ENCODE measurements at regions not wholly inside any gene's neighbourhood (a gene's known extent, or its start where the extent isn't known, plus 50 kb on each side); places are given as distances from the start of the nearest gene placed in this dataset.

DNA sequence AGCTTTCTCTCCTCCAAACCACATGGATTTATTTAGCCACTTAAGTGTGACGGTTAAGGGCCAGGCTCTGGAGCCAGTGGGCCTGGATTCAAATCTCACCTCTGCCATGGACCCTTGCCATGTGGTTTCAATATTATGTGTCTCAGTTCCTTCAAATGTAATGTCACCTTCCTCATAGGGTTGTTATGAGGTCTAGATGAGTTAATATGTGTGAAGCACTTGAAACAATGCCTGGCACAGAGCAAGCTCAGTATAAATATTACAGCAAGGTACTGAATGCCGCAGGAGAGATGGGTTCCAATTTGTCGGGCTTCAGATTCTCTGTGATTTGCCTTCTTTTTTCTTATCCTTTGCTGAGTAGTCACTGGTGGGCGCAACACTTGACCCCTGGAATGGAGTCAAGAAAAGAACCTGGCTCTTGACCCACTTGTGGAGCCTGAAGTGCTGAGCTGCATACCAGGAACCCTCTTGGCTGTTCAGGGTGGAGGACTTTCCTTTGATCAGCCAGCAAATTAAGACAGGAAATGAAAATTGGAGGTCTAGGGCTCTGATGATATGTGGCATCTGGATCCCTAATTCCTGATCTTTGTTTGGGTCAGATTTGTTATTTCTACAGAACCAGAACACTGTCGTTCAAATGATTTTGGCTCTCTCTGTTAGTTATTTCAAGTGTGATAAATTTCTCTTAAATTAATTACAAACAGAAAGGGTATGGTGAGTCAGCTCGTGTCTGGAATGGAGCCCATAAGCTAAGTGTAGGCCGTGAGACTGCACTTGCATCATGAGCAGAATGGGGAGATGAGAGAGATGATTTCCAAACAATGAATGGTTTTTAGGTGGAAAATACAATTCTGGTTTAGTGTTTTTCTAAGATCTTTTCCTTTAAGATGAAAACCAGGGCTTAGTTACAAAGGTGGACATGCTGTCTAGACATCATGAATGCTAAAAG is 293.0 kb downstream of the KCNS3 start:
- no peak for DNase-seq

DNA sequence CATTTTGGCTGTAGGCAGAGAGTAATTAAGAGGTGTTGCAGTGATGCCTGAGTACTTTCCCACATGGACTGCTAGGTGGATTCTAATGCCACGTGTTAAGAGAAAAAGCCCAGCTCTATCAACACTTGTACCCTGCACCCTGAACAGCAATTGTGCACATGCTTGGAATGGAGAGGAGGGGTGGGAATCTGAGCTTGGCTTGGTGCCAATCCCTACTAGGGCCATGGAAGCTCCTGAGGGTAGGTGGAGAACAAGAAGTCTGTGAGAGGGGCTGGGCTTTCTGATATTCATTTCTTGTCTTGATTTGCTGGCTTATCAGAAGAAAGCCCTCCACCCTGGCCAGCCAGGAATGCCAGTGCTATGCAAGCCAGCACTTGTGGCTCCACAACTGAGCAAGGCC is 292.2 kb downstream of the KCNS3 start:
- DNase-seq: no peak

DNA sequence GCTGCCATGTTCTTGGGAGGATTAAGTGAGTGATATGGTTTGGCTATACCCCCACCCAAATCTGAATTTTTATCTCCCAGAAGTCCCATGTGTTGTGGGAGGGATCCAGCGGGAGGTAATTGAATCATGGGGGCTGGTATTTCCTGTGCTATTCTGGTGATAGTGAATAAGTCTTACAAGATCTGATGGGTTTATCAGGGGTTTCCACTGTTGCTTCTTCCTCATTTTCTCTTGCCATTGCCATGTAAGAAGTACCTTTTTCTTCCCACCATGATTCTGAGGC is 291.4 kb downstream of the KCNS3 start:
- DNase-seq: no peak

DNA sequence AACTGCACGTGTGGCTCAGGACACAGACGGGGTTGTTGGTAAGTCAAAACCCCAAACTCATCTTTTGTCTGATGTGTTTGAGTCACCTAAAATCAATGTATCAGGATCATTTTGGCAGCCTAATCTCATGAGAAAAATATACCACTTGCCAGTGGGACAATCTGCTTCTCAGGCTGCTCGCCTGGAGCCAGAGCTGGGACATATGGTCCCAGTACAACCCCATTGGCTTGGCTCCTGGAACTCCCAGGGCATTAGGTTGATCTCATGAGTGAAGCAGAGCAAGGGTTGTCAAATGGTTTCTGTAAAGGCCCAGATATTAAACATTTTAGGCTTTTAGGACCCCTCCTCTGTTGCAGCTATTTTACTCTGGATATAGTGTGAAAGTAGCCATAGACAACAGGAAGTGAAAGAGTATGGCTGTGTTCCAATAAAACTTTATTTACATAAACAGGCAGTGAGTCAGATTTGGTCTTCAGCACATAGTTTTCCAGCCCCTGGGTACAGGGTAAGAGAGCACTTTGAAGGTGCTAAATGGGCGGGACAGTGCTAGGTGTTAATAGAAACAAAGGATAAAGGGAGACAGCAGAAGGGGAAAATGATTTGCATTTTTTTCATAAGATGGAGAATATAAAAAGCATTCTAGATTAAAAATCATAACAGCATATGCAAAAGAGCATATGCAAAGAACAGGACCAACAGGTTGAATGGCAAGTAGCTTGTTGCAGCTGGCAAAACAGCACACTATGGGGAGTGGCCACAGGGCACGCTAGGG is 290.8 kb downstream of the KCNS3 start:
- no peak for DNase-seq

DNA sequence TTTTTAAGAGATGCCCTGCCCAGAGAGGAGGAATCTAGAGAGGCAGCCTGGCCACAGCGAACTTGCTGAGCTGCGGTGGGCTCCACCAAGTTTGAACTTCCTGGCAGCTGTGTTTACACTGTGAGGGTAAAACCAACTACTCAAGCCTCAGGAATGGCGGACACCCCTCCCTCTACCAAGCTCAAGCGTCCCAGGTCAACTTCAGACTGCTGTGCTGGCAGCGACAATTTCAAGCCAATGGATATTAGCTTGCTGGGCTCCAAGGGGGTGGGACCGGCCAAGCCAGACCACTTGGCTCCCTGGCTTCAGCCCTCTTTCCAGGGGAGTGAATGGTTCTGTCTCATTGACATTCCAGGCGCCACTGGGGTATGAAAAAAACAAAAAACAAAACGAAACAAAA is 289.4 kb downstream of the KCNS3 start:
- DNase-seq: no peak

DNA sequence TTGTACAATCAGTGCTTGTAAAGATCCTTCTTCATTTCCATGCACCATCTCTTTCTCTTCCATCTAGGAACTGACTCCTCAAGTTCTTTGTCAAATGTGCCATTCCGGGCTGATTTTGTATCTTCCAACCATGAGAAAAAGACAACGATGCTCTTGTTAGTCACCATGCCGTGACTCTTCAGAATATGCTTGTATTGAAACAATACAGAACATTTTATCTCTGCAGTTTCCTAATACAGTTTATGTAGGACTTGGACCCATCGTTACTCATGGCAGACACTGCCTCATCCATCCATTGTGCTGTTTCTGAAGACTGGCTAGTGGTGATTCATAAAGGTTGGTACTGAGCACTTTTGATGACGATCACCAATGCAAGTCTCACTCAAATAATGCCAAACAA is 283.2 kb downstream of the KCNS3 start:
- DNase-seq: no peak

DNA sequence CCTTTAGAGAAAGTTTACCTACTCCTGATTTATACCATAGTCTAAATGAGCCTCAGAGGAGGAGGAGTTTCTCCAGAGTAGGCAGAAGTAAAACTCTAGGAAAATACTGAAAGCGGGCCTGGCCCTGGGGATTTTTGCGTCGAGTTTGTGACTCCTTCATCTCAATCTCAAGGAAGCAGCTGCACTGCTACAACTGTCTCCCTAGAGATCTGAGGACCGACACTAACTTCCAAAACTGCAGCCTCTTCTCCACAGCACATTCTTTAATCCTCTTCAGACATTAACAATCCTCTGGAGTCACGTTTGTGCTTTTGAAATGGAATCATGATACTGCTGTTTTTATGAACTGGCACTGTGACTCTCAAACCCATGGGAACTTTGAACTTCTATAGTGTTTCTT is 281.4 kb downstream of the KCNS3 start:
- DNase-seq: no peak

DNA sequence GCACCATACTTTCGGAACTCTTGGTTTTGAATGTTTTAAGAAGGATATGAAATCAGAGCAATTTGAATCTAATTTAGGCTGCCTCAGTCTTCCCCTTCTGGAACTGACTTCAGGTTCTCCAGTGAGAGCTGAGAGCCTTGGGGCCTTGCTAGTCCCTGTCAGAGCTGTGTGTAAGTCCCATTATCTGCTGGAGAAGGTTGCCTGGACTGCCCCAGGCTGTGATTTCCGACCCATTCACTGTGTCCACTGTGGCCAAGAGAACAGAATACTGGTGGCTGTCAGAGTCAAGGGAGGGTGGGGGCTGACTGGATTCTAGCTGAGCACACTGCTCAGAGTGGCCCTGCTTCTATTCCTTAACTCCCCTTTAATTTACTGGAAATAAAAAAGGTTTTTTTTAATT is 278.0 kb downstream of the KCNS3 start:
- no peak for DNase-seq

DNA sequence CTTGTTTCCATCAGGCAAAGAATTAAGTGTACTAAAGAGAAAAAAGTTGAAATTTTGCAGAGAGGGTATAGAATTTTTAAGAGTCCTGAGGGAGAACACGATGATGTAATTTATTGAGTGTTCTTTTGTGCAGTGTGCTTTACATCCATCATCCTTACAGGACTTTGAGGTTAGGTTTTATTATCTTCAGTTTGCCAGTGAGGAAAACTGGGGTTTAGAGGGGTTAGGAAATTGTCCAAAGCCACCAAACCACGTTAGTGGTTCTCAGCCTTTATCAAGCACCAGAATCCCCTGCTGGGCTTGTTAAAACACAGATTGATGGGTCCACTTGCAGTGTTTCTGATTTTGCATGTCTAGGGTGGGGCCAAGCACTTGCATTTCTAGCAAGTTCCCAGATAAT is 277.5 kb downstream of the KCNS3 start:
- DNase-seq: no peak

DNA sequence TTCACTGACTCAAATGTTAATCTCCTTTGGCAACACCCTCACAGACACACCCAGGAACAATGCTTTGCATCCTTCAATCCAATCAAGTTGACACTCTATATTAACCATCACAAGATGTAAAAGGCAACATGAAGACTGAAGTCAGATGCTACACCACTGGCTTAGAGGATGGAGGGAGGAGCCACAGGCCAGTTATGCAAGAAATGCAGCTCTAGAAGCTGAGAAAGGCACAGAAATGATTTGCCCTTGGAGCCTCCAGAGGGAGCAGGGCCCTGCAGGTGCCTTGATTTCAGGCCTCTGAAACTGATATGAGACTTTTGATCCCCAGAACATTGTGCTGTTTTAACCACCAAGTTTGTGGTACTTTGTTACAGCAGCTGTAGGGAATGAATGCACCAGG is 276.3 kb downstream of the KCNS3 start:
- DNase-seq: no peak

DNA sequence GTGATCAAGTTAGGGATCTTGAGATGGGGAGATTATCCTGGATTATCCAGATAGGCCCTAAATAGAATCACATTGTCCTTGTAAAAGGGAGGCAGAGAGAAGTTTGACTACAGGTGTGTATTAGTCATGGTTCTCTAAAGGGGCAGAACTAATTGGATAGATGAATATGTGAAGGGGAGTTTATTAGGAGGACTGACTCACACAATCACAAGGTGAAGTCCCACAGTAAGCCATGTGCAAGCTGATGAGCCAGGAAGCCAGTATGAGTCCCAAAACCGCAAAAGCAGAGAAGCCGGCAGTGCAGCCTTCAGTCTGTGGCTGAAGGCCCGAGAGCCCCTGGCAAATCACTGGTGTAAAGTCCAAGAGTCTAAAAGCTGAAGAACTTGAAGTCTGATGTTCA is 275.8 kb downstream of the KCNS3 start:
- no peak for DNase-seq

DNA sequence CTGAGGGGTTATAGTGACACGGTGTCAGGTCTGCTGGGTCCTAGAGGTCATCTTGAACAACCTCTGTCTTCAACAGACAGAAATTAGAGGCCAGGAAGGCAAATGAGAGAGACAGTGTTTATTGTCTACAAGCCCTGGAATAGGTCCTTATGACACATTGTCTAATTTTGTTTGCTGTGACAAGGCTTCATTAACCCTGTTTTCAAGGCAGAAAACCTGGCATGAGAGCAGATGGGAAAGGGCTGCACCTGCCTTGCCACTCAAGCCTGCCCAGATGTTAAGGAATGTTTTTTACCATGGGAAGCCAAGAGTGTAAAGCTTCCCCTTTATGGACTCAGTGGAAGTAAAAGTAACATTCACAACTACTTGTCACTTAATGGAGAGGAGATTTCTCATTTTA is 275.3 kb downstream of the KCNS3 start:
- DNase-seq: no peak

DNA sequence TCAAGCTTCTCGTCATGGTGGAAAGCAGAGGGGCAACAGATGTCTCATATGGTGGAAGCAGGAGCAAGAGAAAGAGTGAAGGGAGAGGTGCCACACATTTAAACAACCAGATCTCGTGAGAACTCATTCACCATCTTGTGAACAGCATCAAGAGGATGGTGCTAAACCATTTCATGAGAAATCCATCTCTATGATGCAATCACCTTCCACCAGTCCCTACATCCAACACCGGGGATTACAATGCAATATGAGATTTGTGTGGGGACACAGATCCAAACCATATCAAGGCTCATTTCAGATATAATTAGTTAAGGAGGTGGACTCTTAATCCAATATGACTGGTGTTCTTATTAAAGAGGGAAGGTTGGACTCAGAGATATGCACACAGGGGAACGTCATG is 272.8 kb downstream of the KCNS3 start:
- no peak for DNase-seq

DNA sequence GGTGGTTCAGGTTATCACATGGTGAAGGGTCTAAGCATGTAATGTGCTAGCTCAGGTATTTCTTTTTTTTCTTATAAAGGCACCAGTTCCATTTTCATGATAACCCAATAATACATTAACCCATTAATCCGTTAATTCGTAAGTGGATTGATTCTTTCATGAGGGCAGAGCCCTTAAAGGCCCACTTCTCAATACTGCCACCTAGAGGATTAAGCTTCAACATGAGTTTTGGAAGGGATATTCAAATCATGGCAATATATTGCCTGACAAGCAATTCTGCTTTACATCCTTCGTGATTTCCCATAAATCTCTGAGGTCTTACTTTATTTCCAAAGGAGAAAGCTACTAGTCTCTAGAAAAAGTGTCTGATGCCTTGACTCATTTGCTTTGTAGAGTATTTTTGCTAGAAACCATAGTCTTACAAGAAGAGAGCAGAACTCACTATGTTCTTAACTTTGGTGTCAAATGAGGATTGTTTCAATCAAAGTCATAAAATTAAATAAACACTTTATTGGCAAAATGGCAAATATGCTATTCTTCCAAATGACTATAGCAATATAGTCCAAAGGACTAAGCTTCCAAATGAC is 271.3 kb downstream of the KCNS3 start:
- no peak for DNase-seq

DNA sequence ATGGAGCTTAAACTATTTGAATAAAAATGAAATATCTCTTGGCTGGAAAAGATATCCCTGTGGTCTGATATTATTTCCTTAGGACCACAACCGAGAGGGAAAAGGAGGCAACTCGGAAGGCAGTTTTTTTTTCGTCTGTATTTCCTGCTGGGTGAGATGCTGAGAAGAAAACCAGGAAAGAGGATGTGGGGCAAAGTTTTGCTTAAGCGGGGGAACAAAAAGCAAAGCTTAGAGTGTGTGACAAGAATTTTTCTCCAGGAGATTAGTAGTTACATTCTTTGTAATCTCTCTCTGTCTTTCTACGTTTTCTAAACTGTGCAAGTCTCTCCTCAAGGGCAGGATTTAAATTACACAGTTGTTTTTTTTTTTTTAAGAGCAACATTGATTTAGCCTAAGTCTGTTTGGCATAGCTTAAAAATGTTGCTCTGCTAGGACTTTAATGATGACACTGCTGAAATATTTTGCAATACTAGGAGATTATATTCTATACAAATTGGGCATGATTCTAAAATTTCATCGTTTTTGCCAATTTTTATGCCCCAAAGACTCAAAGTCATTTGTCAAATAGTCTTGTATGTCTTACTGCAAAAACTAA is 258.5 kb downstream of the KCNS3 start:
- no peak for DNase-seq

DNA sequence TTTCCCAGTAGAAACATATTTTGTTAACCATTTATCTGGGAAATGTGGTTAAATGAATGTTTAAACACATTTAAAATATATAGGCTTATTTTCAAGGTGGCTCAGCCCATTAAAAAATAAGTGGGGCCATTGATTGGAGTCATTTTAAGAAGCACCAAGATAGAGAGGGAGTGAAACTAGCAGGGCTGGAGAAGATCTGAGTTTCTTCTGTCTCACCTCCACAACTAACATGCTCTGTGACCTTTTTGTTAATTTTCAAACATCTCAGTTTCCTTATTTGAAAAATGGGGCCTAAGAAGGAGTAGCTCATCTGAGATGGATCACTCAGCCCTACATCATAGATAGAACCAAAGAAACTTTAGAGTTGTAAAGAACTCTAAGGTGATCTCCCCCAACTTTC is 254.8 kb downstream of the KCNS3 start:
- no peak for DNase-seq

DNA sequence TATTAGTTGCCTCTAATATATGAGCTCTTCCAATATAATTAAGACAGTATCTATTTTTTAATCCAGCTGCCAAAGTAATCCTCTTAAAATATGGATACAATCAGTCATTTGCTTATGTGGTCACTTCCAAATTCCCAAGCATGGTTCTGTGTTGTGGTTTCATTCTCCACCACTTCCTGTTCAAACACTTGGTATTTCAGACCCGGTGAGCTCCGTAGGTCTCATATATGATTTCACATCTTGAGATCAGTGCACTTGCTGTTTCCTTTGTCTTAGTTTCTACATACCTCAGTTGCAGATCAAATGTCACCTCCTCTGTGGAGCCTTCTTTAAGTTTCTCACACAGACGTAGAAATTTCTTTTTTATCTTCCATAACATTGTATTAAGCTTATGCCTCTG is 254.2 kb downstream of the KCNS3 start:
- no peak for DNase-seq

DNA sequence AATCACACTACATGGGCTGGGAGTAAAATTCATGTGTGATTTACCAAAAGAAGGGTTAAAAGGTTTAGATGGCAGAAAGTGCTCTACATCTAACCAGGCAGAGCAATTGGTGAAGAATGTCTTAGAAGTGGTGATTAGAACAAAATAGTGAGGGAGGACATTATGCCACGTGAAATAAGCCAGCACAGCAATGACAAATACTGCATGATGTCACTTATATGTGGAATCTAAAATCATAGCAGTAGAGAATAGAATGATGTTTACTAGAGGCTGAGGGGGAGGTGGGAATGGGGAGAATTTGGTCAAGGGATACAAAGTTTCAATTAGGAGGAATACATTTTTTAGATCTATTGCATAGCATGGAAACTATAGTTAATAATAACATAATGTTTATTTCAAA is 253.3 kb downstream of the KCNS3 start:
- DNase-seq: no peak

DNA sequence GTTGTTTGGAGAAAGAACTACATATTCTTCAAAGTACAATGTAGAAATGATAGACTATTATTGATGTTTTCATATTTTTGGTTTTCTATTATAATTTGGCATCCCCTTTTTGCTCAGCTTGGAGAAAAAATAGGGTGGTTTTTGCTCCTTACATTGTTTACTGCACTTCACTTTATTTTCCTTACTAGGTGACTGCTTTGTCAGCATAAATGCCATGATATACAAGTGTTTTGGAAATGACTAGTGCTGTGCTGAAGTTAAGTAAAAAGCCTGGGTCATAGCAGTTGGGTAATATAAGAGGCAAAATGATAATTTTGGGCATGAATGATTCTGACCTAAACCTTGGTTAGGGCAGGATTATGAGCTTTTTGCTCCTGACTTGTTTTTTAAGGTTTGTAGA is 250.9 kb downstream of the KCNS3 start:
- DNase-seq: no peak

DNA sequence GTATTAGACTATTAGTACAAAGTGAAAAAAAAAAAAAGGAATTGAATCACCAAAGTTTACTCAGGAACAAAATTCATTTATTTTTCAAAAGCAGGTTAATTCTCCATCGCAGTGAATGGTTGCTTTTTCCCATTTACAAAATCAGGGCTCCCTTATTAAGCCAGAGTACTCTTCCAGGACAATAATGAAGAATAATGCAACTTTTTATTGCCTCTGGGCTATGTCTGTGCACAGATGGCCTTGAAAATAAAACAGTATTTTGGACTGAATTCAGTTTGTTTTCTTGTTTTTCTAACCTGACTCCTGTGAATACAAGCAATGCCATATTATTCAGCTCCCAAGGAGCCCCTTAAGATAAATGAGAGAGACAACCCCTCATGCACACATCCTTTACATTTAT is 246.8 kb downstream of the KCNS3 start:
- DNase-seq: no peak

DNA sequence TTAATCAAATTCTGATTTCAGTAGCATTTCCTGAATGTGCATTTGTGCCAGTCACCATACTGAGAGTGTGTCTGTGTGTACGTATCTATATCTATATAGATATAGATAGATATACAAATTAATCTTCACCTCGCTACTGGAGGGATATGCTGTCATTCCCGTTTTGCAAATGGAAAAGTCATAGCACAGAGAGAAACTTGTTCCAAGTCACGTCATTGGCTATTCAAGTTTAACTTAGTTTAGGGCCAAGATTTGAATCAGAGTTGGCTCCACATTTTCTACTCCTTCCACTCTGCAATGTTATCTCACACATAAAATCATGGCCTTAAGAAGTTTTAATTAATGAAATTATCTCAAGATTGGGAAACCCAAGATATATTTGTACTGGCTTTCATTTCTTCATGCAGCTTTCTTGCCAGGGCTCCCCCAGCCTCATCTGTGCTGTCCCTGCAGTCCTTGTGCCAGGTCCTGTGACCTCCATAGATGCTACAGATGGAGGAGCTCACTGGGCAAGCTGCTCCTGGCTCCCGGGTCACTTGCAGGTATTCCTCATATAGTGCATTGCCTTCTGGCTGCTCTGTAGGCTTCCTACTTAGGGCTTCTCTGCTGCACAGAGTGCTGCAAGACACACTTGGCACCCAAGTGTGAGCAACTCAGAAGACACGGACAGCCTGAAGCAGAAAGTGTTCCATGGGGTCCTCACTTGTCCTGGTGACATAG is 245.8 kb downstream of the KCNS3 start:
- no peak for DNase-seq

DNA sequence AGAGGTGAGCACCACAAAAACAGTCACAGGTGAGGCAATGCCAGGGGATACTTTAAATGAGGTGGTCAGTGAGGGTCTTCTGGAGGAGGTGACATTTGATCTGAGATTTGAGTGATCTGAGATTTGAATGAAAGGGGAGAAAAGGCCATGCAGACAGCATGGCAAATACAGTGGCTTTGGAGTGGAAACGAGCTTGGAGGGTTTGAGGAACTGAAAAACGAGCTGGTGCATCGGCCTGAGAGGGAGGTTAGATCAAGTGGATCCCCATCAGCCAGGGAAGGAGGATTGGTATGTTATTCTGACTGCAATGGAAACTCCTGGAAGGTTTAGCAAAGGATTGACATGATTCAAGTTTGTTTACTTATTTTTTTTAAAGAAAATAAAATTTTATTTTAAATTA is 245.1 kb downstream of the KCNS3 start:
- DNase-seq: no peak

DNA sequence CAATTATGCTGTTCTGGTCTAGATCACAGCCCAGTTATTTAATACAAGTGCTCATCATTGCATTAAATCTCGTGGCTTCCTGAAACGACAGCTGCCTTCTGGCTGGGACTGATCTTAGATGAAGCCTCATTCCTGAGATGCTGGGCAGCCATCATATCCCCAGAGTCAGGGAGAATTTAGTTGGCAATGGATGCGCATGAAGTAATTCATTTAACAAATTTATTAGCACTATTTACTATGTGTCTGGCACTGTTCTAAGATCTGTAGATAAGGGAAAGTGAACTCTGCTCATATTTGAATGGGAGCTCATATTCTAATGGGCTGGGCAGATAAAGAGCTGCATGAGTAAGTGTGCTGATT is 244.7 kb downstream of the KCNS3 start:
- no peak for DNase-seq
